OCI-LY7 (cell line): ENCODE measurements at regions not wholly inside any gene's neighbourhood (a gene's known extent, or its start where the extent isn't known, plus 50 kb on each side); places are given as distances from the start of the nearest gene placed in this dataset.

ENCODE experiments used
- CTCF ChIP-seq: fragments of 200-600 bp; sonication (generic); conservative IDR thresholded peaks from 2 replicates; pipeline ENCODE4 v1.5.1; 2014; ENCODE audit warnings: mild to moderate bottlenecking, antibody characterized with exemption, low read length, moderate library complexity, mixed read lengths
- EZH2phosphoT487 ChIP-seq: fragments of 200-600 bp; sonication (generic); IDR thresholded peaks from 2 replicates; pipeline ENCODE4 v1.6.1; 2018; ENCODE audit warnings: low read depth, borderline replicate concordance, mild to moderate bottlenecking, mixed run types, antibody characterized with exemption, low read length, moderate library complexity, mixed read lengths

GRCh38 chr20:12252793-12253192 is 335.1 kb downstream of the BTBD3 start:
- TF ChIP-seq CTCF (no peak), EZH2phosphoT487 (no peak)
